K562 (cell line): ENCODE measurements at regions not wholly inside any gene's neighbourhood (a gene's known extent, or its start where the extent isn't known, plus 50 kb on each side); places are given as distances from the start of the nearest gene placed in this dataset.

Experiments
- ATAC-seq: fragments of 200-7000 bp; cut with Tn5 transposase; 3 replicates; pipeline ENCODE4 v1.9.1; 2020; ENCODE audit warnings: moderate library complexity
- BruUV-seq: library from RNA; stranded (reverse); fragments of 400-500 nt; replicated peaks from 2 replicates; lab custom pipeline; 2021; lab: Mats Ljungman, UMichigan
- CTCF ChIA-PET: fragments of 300-600 bp; formaldehyde crosslinking; extraction: SDS; loops from one replicate; lab custom pipeline; 2021; ENCODE audit warnings: low intra/inter-chr PET ratio; lab: Yijun Ruan, JAX
- POLR2A ChIA-PET: fragments of 300-600, 350-650 bp; sonication (Branson Sonifier 250); formaldehyde crosslinking; extraction: SDS; loops from one replicate; lab custom pipeline; 2021; ENCODE audit warnings: antibody characterized with exemption, inconsistent platforms; lab: Yijun Ruan, JAX
- DNase-seq, 4 experiments: peaks; one replicate each; pipeline versions ENCODE4 v3.0.0 to v3.0.0-alpha.2; 2011 to 2018; ENCODE audit warnings: low spot score in 3 of 4, mixed read lengths in 3 of 4; ENCODE audit errors: extremely low read depth in 1 of 4
- FAIRE-seq: peaks from 2 replicates; lab custom pipeline; 2011; peaks lifted over from hg19 to GRCh38; lab: Jason Lieb, UNC
- H2AFZ ChIP-seq: 2 replicates; pipeline ENCODE4 v1.6.0; 2011; ENCODE audit warnings: low read depth, low read length, control low read depth, inconsistent platforms
- H3K27ac ChIP-seq: fragments of 200-600 bp; 3 replicates; pipeline ENCODE4 v1.8.0; 2011; ENCODE audit warnings: low read depth, mild to moderate bottlenecking, control low read depth, inconsistent platforms, low read length, moderate library complexity, mixed read lengths; ENCODE audit errors: extremely low read depth
- H3K27me3 ChIP-seq, 2 experiments: fragments of 300-600 bp in 1 of 2; 2 replicates in 1 of 2; 3 replicates in 1 of 2; pipeline versions ENCODE4 v1.6.0 to v1.8.0; 2011; ENCODE audit warnings: inconsistent platforms in 2 of 2, low read length in 2 of 2, mild to moderate bottlenecking in 1 of 2, mixed read lengths in 1 of 2, moderate library complexity in 1 of 2; ENCODE audit not compliant: control insufficient read depth in 2 of 2, insufficient read depth in 2 of 2
- H3K36me3 ChIP-seq: fragments of 300-600 bp; 3 replicates; pipeline ENCODE4 v1.8.0; 2011; ENCODE audit warnings: mild to moderate bottlenecking, low read length, inconsistent platforms; ENCODE audit not compliant: control insufficient read depth, insufficient read depth
- H3K4me1 ChIP-seq, 2 experiments: fragments of 200-600 bp in 1 of 2; replicated peaks in 1 of 2; 2 replicates in 1 of 2; 3 replicates in 1 of 2; pipeline versions ENCODE4 v1.5.1 to v1.8.0; 2011; ENCODE audit warnings: inconsistent platforms in 2 of 2, low read length in 2 of 2, mild to moderate bottlenecking in 1 of 2, mixed read lengths in 1 of 2, moderate library complexity in 1 of 2; ENCODE audit not compliant: control insufficient read depth in 2 of 2, insufficient read depth in 2 of 2
- H3K4me2 ChIP-seq: 2 replicates; pipeline ENCODE4 v1.6.1; 2011; ENCODE audit warnings: low read length, control low read depth, inconsistent platforms, mixed read lengths; ENCODE audit not compliant: insufficient read depth
- H3K4me3 ChIP-seq: fragments of 200-600 bp; sonication (generic), shearing (Covaris generic); 2 replicates; pipeline ENCODE4 v1.5.1; 2016; ENCODE audit warnings: control low read depth, inconsistent platforms
- H3K79me2 ChIP-seq: fragments of 200-600 bp; 3 replicates; pipeline ENCODE4 v1.8.0; 2011; ENCODE audit warnings: low read length, inconsistent platforms; ENCODE audit not compliant: control insufficient read depth, insufficient read depth
- H3K9ac ChIP-seq, 2 experiments: 2 replicates each; pipeline versions ENCODE4 v1.6.0 to v1.6.1; 2011; ENCODE audit warnings: low read depth in 2 of 2, low read length in 2 of 2, control low read depth in 1 of 2, inconsistent platforms in 1 of 2, mild to moderate bottlenecking in 1 of 2, mixed read lengths in 1 of 2; ENCODE audit not compliant: insufficient read depth in 1 of 2
- H3K9me1 ChIP-seq: one replicate; pipeline ENCODE4 v1.6.0; 2011; ENCODE audit warnings: inconsistent platforms, mild to moderate bottlenecking, low read length, moderate library complexity; ENCODE audit not compliant: control insufficient read depth, insufficient read depth
- H3K9me3 ChIP-seq: replicated peaks from 2 replicates; pipeline ENCODE4 v1.5.1; 2011; ENCODE audit warnings: low read depth, low read length, inconsistent platforms; ENCODE audit not compliant: control insufficient read depth, insufficient read depth
- H4K20me1 ChIP-seq: replicated peaks from 2 replicates; pipeline ENCODE4 v1.6.1; 2011; ENCODE audit warnings: low read length, inconsistent platforms, mixed read lengths; ENCODE audit not compliant: control insufficient read depth, insufficient read depth
- CEBPZ ChIP-seq: fragments of 150-350 bp; IDR thresholded peaks from 2 replicates; pipeline ENCODE4 v1.6.1; 2014; ENCODE audit warnings: low read depth, mild to moderate bottlenecking, low read length, borderline replicate concordance
- CHD2 ChIP-seq: IDR thresholded peaks from 2 replicates; pipeline ENCODE4 v1.6.1; 2011; ENCODE audit warnings: low read depth, low read length
- GTF2F1 ChIP-seq: IDR thresholded peaks from 2 replicates; pipeline ENCODE4 v1.6.1; 2011; ENCODE audit warnings: low read depth, low read length, improper control_type of control experiment
- MYNN ChIP-seq, 2 experiments: sonication (generic); formaldehyde crosslinking in 1 of 2; IDR thresholded peaks; 2 replicates each; pipeline versions ENCODE4 v1.5.0 to v1.6.1; 2016 to 2020; ENCODE audit warnings: antibody characterized with exemption in 1 of 2, missing genetic modification reagents in 1 of 2
- U2AF1 ChIP-seq: fragments of 200-400 bp; formaldehyde crosslinking; optimal IDR thresholded peaks from 2 replicates; pipeline ENCODE3; 2017; ENCODE audit warnings: mild to moderate bottlenecking, low read depth, low read length, moderate library complexity
- WGBS: fragments of 100-300 bp; shearing (Covaris generic); methylation state at CpG from one replicate; pipeline ENCODE4 v1.1.6; 2016; ENCODE audit warnings: low coverage, mixed read lengths; ENCODE audit not compliant: insufficient coverage; ENCODE audit errors: missing lambda C conversion rate; 5-methylcytosine and 5-hydroxymethylcytosine counted together
- in situ Hi-C: fragments of 300-500 bp; cut with MboI; formaldehyde crosslinking; loops from 4 replicates; pipeline ENCODE4 v1.15.0; 2018; ENCODE audit warnings: inconsistent platforms, mixed read lengths
- intact Hi-C: fragments of 100-400 bp; cut with micrococcal nuclease; formaldehyde crosslinking; loops from 2 replicates; pipeline ENCODE4 v1.14.2; 2022

GRCh38 chr22:33186816-33187215 lies 128.6 kb upstream of the SYN3 start (continued):
- no peak for TF ChIP-seq CEBPZ
- no peak for TF ChIP-seq MYNN (IDR thresholded peaks at IDR 0.05)
- TF ChIP-seq MYNN (CRISPR knock-in tag; IDR thresholded peaks at IDR 0.05): no peak
- no peak for TF ChIP-seq CHD2
- TF ChIP-seq GTF2F1: no peak

- FAIRE-seq: no peak
- H3K36me3 ChIP-seq: no peaks in the 10 kb centered on the region
- no peak for DNase-seq
- H3K27me3 ChIP-seq: no peaks in the 10 kb centered on the region
- H3K4me1 ChIP-seq: no peaks in the 10 kb centered on the region
- 0% methylated on average over 4 of the region's 4 CpGs for WGBS
- no peak for ATAC-seq
- H3K4me2 ChIP-seq: no peak overlapping the region
- in situ Hi-C loops (no loop called here), intact Hi-C loops (no loop called here)
- no peaks in the 10 kb centered on the region for H3K79me2 ChIP-seq
- no peak overlapping the region for H2AFZ ChIP-seq
- H3K9ac ChIP-seq: no peak overlapping the region
- H3K27ac ChIP-seq: no peak overlapping the region
- no peaks in the 10 kb centered on the region for H4K20me1 ChIP-seq
- no peaks in the 10 kb centered on the region for H3K9me1 ChIP-seq
- no peaks in the 10 kb centered on the region for H3K9me3 ChIP-seq
- BruUV-seq: no TSS peak
- H3K4me3 ChIP-seq: no peak overlapping the region
- POLR2A ChIA-PET: no interaction called here
- no peak for TF ChIP-seq U2AF1
- CTCF ChIA-PET: no interaction called here
These were observed 122.2 kb upstream of the SYN3 start for GRCh38 chr22:33180356-33180755.
